ENCODE measurements at regions not wholly inside any gene's neighbourhood (a gene's known extent, or its start where the extent isn't known, plus 50 kb on each side); places are given as distances from the start of the nearest gene placed in this dataset.

GRCh38 chr2:193566276-193566675, 1371.5 kb upstream of the TMEFF2 start:
- WGBS (ENCODE audit: insufficient coverage) = no CpG with 5 or more reads among the region's 2 CpGs
- Histone ChIP-seq H3K4me1 (ENCODE audit: control insufficient read depth in 2 of 2, insufficient read depth in 2 of 2, low read length in 2 of 2) (no peaks in the 10 kb centered on the region), H3K4me2 (replicated peaks; ENCODE audit: low read depth, low read length, poor library complexity, severe bottlenecking) (no peak overlapping the region), H3K4me3 (ENCODE audit: control extremely low read depth in 1 of 5, extremely low read depth in 1 of 5, insufficient read depth in 1 of 5, low read depth in 2 of 5, low read length in 4 of 5) (no peak overlapping the region), H4K20me1 (ENCODE audit: control insufficient read depth, insufficient read depth, low read length, poor library complexity, severe bottlenecking) (no peaks in the 10 kb centered on the region), H3K36me3 (replicated peaks in 1 of 2; ENCODE audit: control extremely low read depth in 1 of 2, control insufficient read depth in 1 of 2, extremely low read depth in 1 of 2, insufficient read depth in 2 of 2, low read length in 1 of 2) (no peaks in the 10 kb centered on the region), H3K9ac (ENCODE audit: low read length) (no peak overlapping the region), H3K79me2 (ENCODE audit: control insufficient read depth, insufficient read depth, low read length) (no peaks in the 10 kb centered on the region), H3K27ac (ENCODE audit: low read length in 2 of 2) (no peak overlapping the region), H3K9me3 (ENCODE audit: control extremely low read depth in 1 of 3, control insufficient read depth in 2 of 3, insufficient read depth in 1 of 3, low read length in 2 of 3) (no peaks in the 10 kb centered on the region), H3K27me3 (replicated peaks in 1 of 4; ENCODE audit: control extremely low read depth in 1 of 4, control insufficient read depth in 3 of 4, insufficient read depth in 4 of 4, low read length in 3 of 4) (no peaks in the 10 kb centered on the region), H2AFZ (ENCODE audit: insufficient read depth, low read depth, low read length, poor library complexity, severe bottlenecking) (no peak overlapping the region)
- H3K4me3 Mint-ChIP-seq = no peak overlapping the region
- no peaks in the 10 kb centered on the region for H3K9me3 Mint-ChIP-seq (ENCODE audit: insufficient read depth)
- intact Hi-C loops (cut with micrococcal nuclease) = no loop called here
- no peak overlapping the region for H3K27ac Mint-ChIP-seq
- ChIA-PET POLR2A (no interaction called here), CTCF (no interaction called here)
- no peak for TF ChIP-seq CTCF (IDR thresholded peaks at IDR 0.05)
- no peak for TF ChIP-seq EZH2 (IDR thresholded peaks at IDR 0.05; ENCODE audit: borderline replicate concordance, insufficient read depth, low read depth, low read length, poor library complexity, severe bottlenecking)
- ATAC-seq (ENCODE audit: low read depth) (no peak), DNase-seq (no peak)
- no peaks in the 10 kb centered on the region for H3K27me3 Mint-ChIP-seq
- no peaks in the 10 kb centered on the region for H3K4me1 Mint-ChIP-seq

- Histone ChIP-seq H3K4me3 (ENCODE audit: control extremely low read depth in 1 of 5, extremely low read depth in 1 of 5, insufficient read depth in 1 of 5, low read depth in 2 of 5, low read length in 4 of 5) (no peak overlapping the region), H3K27ac (ENCODE audit: low read length in 2 of 2) (no peak overlapping the region), H3K4me2 (replicated peaks; ENCODE audit: low read depth, low read length, poor library complexity, severe bottlenecking) (no peak overlapping the region), H4K20me1 (ENCODE audit: control insufficient read depth, insufficient read depth, low read length, poor library complexity, severe bottlenecking) (no peaks in the 10 kb centered on the region), H3K79me2 (ENCODE audit: control insufficient read depth, insufficient read depth, low read length) (no peaks in the 10 kb centered on the region), H2AFZ (ENCODE audit: insufficient read depth, low read depth, low read length, poor library complexity, severe bottlenecking) (no peak overlapping the region), H3K9me3 (ENCODE audit: control extremely low read depth in 1 of 3, control insufficient read depth in 2 of 3, insufficient read depth in 1 of 3, low read length in 2 of 3) (no peaks in the 10 kb centered on the region), H3K36me3 (replicated peaks in 1 of 2; ENCODE audit: control extremely low read depth in 1 of 2, control insufficient read depth in 1 of 2, extremely low read depth in 1 of 2, insufficient read depth in 2 of 2, low read length in 1 of 2) (no peaks in the 10 kb centered on the region), H3K9ac (ENCODE audit: low read length) (no peak overlapping the region), H3K4me1 (ENCODE audit: control insufficient read depth in 2 of 2, insufficient read depth in 2 of 2, low read length in 2 of 2) (no peaks in the 10 kb centered on the region), H3K27me3 (replicated peaks in 1 of 4; ENCODE audit: control extremely low read depth in 1 of 4, control insufficient read depth in 3 of 4, insufficient read depth in 4 of 4, low read length in 3 of 4) (no peaks in the 10 kb centered on the region)
- intact Hi-C loops (cut with micrococcal nuclease) = no loop called here
- H3K4me1 Mint-ChIP-seq = no peaks in the 10 kb centered on the region
- TF ChIP-seq EZH2 (IDR thresholded peaks at IDR 0.05; ENCODE audit: borderline replicate concordance, insufficient read depth, low read depth, low read length, poor library complexity, severe bottlenecking) (no peak), CTCF (IDR thresholded peaks at IDR 0.05) (no peak)
- ChIA-PET CTCF (no interaction called here), POLR2A (no interaction called here)
- DNase-seq = no peak
- no peak for ATAC-seq (ENCODE audit: low read depth)
- no peaks in the 10 kb centered on the region for H3K27me3 Mint-ChIP-seq
- no peak overlapping the region for H3K4me3 Mint-ChIP-seq
- H3K27ac Mint-ChIP-seq = no peak overlapping the region
- no peaks in the 10 kb centered on the region for H3K9me3 Mint-ChIP-seq (ENCODE audit: insufficient read depth)
Measured at GRCh38 chr2:193562031-193562430, 1367.3 kb upstream of the TMEFF2 start.

All from B cell (primary cell).